ENCODE measurements at regions not wholly inside any gene's neighbourhood (a gene's known extent, or its start where the extent isn't known, plus 50 kb on each side); places are given as distances from the start of the nearest gene placed in this dataset.

GRCh38 chr1:193346085-193346484 lies 159.7 kb upstream of the B3GALT2 start:
- H3K4me3 ChIP-seq = no peak overlapping the region
- H3K36me3 ChIP-seq (replicated peaks) = no peaks in the 10 kb centered on the region
- no peaks in the 10 kb centered on the region for H3K4me1 ChIP-seq
- DNase-seq (ENCODE audit: low spot score in 2 of 2) = no peak
- in situ Hi-C loops (cut with MboI; ENCODE audit: low sequenced_read_pairs) = no loop called here
- no peaks in the 10 kb centered on the region; the same call in 1 of the 2 replicates for H3K27me3 ChIP-seq (ENCODE audit: low read depth)
- H3K9me3 ChIP-seq = no peaks in the 10 kb centered on the region

- in situ Hi-C loops (cut with MboI; ENCODE audit: low sequenced_read_pairs) = no loop called here
- no peak for DNase-seq (ENCODE audit: low spot score in 2 of 2)
- H3K4me1 ChIP-seq = no peaks in the 10 kb centered on the region
- H3K27me3 ChIP-seq (ENCODE audit: low read depth) = no peaks in the 10 kb centered on the region
- H3K36me3 ChIP-seq (replicated peaks) = no peaks in the 10 kb centered on the region
- H3K4me3 ChIP-seq = no peak overlapping the region
- H3K9me3 ChIP-seq = no peaks in the 10 kb centered on the region
These were observed 156.4 kb upstream of the B3GALT2 start for GRCh38 chr1:193342811-193343210.

DNA sequence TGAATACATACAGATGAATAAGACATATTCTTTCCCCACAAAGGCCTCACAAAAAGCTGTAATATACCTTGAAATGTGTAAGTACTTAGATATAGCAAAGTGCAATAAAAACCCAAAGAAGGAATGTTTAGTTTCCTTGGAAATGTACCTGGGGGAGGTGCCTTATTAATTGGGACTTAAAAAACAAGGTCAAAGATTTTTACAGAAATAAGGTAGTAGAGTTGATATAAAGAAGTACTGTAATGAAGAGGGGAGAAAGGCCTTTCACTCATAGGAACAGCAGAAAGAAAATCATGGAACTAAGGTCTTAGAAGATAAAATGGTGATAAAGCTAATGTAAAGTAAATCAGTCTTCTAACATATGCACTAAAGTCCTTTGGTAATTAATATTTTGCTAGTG lies 153.9 kb upstream of the B3GALT2 start:
- Histone ChIP-seq H3K4me3 (no peak overlapping the region), H3K36me3 (replicated peaks) (no peaks in the 10 kb centered on the region), H3K27me3 (ENCODE audit: low read depth) (no peaks in the 10 kb centered on the region), H3K4me1 (no peaks in the 10 kb centered on the region), H3K9me3 (no peaks in the 10 kb centered on the region)
- no peak for DNase-seq (ENCODE audit: low spot score in 2 of 2)
- in situ Hi-C loops (cut with MboI; ENCODE audit: low sequenced_read_pairs) = no loop called here

- in situ Hi-C loops (cut with MboI; ENCODE audit: low sequenced_read_pairs) = no loop called here
- no peaks in the 10 kb centered on the region for H3K36me3 ChIP-seq (replicated peaks)
- no peaks in the 10 kb centered on the region for H3K9me3 ChIP-seq
- H3K4me3 ChIP-seq = no peak overlapping the region
- H3K4me1 ChIP-seq = no peaks in the 10 kb centered on the region
- H3K27me3 ChIP-seq (ENCODE audit: low read depth) = no peaks in the 10 kb centered on the region
- no peak for DNase-seq (ENCODE audit: low spot score in 2 of 2)
These were observed 153.0 kb upstream of the B3GALT2 start for GRCh38 chr1:193339401-193339800.

DNA sequence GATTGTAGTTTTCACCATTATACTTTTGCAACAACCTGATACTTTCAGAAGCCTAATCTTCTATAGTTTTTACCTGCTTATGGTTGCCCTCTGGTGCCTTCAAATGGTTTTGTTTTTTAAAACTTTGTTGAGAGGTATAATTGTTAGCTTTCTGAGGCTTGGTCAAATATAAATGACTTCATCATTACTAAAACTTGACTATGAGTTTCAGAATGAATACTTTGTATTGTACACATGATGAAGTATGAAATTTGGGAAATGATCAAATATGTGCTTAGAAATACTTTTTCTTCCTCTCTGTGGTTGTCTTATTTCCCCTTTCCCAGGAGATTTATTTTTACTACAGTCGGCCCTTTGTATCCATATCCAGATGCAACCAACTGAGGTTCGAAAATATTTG lies 151.8 kb upstream of the B3GALT2 start:
- in situ Hi-C loops (cut with MboI; ENCODE audit: low sequenced_read_pairs) = no loop called here
- DNase-seq (ENCODE audit: low spot score in 2 of 2) = no peak
- Histone ChIP-seq H3K27me3 (ENCODE audit: low read depth) (no peaks in the 10 kb centered on the region), H3K4me3 (no peak overlapping the region), H3K9me3 (no peaks in the 10 kb centered on the region), H3K36me3 (replicated peaks) (no peaks in the 10 kb centered on the region), H3K4me1 (no peaks in the 10 kb centered on the region)

DNA sequence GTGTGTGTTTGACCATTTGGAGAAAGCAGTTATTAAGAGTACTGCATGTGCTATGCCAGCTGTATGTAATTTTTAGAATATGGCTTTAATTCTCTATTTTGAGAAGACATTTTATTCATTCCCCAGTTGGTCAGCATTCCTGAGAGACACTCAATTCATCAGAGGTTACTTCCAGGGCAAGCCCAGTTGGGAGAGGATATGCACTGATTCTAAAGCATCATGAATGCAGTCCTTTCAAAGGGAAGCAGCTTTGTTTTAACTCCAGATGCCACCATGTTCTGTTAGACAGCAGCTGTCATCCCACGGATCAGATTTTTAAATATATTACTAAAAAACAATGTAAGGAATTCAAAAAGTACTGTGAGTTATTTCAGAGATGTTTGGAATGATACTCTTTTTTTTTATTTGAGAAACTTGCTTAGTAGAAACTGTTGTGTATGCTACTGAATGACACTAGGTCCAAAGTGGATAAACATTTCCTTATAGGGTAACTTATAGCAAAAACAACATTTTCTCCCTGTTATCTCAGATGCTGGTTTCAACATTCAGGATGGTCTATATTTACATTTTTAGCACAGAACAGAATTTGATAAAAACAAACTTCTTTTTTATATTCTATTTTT lies 149.5 kb upstream of the B3GALT2 start:
- DNase-seq (ENCODE audit: low spot score in 2 of 2) = no peak
- in situ Hi-C loops (cut with MboI; ENCODE audit: low sequenced_read_pairs) = no loop called here
- no peaks in the 10 kb centered on the region for H3K27me3 ChIP-seq (ENCODE audit: low read depth)
- H3K36me3 ChIP-seq (replicated peaks) = no peaks in the 10 kb centered on the region
- no peaks in the 10 kb centered on the region for H3K9me3 ChIP-seq
- H3K4me3 ChIP-seq = no peak overlapping the region
- no peaks in the 10 kb centered on the region for H3K4me1 ChIP-seq

DNA sequence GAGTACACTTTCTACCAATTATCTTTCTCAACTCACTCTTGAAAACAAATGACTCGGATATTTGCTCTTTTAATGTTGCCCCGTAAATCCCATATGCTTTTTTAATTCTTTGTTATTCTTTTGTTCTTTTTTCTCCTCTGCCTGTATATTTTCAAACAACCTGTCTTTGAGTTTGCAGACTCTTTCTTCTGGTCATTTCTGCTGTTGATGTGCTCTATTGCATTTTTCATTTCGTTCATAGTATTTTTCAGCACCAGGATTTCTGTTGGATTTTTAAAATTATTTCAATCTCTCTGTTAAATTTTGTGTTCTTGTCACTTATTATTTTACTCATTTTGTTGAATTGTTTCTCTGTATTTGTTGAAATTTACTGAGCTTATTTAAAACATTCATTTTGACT lies 146.8 kb upstream of the B3GALT2 start:
- no peaks in the 10 kb centered on the region for H3K4me1 ChIP-seq
- no peaks in the 10 kb centered on the region for H3K27me3 ChIP-seq (ENCODE audit: low read depth)
- no peaks in the 10 kb centered on the region for H3K9me3 ChIP-seq
- no peak overlapping the region for H3K4me3 ChIP-seq
- in situ Hi-C loops (cut with MboI; ENCODE audit: low sequenced_read_pairs) = no loop called here
- no peak for DNase-seq (ENCODE audit: low spot score in 2 of 2)
- H3K36me3 ChIP-seq (replicated peaks) = no peaks in the 10 kb centered on the region

- in situ Hi-C loops (cut with MboI; ENCODE audit: low sequenced_read_pairs) = no loop called here
- H3K4me3 ChIP-seq = no peak overlapping the region
- no peak for DNase-seq (ENCODE audit: low spot score in 2 of 2)
- H3K27me3 ChIP-seq (ENCODE audit: low read depth) = no peaks in the 10 kb centered on the region
- no peaks in the 10 kb centered on the region for H3K36me3 ChIP-seq (replicated peaks)
- H3K9me3 ChIP-seq = no peaks in the 10 kb centered on the region
- H3K4me1 ChIP-seq = no peaks in the 10 kb centered on the region
These were observed 139.9 kb upstream of the B3GALT2 start for GRCh38 chr1:193326296-193326695.

- H3K4me3 ChIP-seq = no peak overlapping the region
- no peaks in the 10 kb centered on the region for H3K27me3 ChIP-seq (ENCODE audit: low read depth)
- in situ Hi-C loops (cut with MboI; ENCODE audit: low sequenced_read_pairs) = no loop called here
- H3K4me1 ChIP-seq = no peaks in the 10 kb centered on the region
- no peak for DNase-seq (ENCODE audit: low spot score in 2 of 2)
- H3K36me3 ChIP-seq (replicated peaks) = no peaks in the 10 kb centered on the region
- H3K9me3 ChIP-seq = no peaks in the 10 kb centered on the region
These were observed 139.4 kb upstream of the B3GALT2 start for GRCh38 chr1:193325771-193326170.

GRCh38 chr1:193325042-193325441 lies 138.6 kb upstream of the B3GALT2 start:
- in situ Hi-C loops (cut with MboI; ENCODE audit: low sequenced_read_pairs) = no loop called here
- Histone ChIP-seq H3K4me1 (no peaks in the 10 kb centered on the region), H3K9me3 (no peaks in the 10 kb centered on the region), H3K27me3 (ENCODE audit: low read depth) (no peaks in the 10 kb centered on the region), H3K4me3 (no peak overlapping the region), H3K36me3 (replicated peaks) (no peaks in the 10 kb centered on the region)
- no peak for DNase-seq (ENCODE audit: low spot score in 2 of 2)

DNA sequence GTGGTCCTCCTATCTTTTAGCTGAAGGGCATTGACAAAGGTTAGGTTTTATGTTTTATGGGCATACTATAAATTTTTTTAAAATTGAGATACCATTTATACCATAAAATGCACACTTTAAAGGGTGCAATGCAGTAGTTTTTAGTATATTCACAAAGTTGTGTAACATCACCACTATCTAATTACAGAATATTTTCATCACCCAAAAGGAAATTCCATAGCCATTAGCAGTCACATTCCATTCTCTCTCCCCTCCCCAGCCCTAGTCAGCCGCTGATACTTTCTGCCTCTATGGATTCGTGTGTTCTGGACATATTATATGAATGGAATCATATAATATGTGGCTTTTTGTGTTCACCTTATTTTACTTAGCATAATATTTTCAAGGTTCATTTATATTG lies 135.8 kb upstream of the B3GALT2 start:
- in situ Hi-C loops (cut with MboI; ENCODE audit: low sequenced_read_pairs) = no loop called here
- H3K4me3 ChIP-seq = no peak overlapping the region
- no peaks in the 10 kb centered on the region for H3K36me3 ChIP-seq (replicated peaks)
- no peaks in the 10 kb centered on the region for H3K4me1 ChIP-seq
- H3K27me3 ChIP-seq (ENCODE audit: low read depth) = no peaks in the 10 kb centered on the region
- DNase-seq (ENCODE audit: low spot score in 2 of 2) = no peak
- H3K9me3 ChIP-seq = no peaks in the 10 kb centered on the region

- Histone ChIP-seq H3K36me3 (replicated peaks) (no peaks in the 10 kb centered on the region), H3K9me3 (no peaks in the 10 kb centered on the region), H3K27me3 (ENCODE audit: low read depth) (no peaks in the 10 kb centered on the region), H3K4me1 (no peaks in the 10 kb centered on the region), H3K4me3 (no peak overlapping the region)
- no peak for DNase-seq (ENCODE audit: low spot score in 2 of 2)
- in situ Hi-C loops (cut with MboI; ENCODE audit: low sequenced_read_pairs) = no loop called here
These were observed 134.9 kb upstream of the B3GALT2 start for GRCh38 chr1:193321242-193321840.

DNA sequence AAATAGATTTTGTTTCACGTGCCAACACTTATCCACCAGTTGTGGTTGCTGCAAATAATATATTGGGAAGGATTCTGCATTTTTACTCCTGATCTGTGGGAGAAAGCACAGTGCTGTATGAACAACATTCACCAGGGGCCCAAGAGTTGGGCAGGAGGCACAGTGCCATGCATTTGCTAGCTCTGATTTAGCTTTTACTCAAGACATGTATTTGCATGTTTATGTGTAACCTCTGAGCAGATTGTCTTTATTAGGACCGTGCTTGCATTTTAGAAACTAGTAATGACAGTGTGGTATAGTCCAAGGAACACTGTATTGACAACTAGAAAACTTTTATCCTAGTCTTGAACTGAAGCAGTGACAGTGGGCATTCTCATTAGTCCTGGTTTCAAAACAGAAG lies 133.9 kb upstream of the B3GALT2 start:
- DNase-seq (ENCODE audit: low spot score in 2 of 2) = no peak

GRCh38 chr1:193318347-193318746 lies 131.9 kb upstream of the B3GALT2 start:
- Histone ChIP-seq H3K36me3 (replicated peaks) (no peaks in the 10 kb centered on the region), H3K4me3 (no peak overlapping the region), H3K9me3 (no peaks in the 10 kb centered on the region), H3K27me3 (ENCODE audit: low read depth) (no peaks in the 10 kb centered on the region), H3K4me1 (no peaks in the 10 kb centered on the region)
- in situ Hi-C loops (cut with MboI; ENCODE audit: low sequenced_read_pairs) = no loop called here
- no peak for DNase-seq (ENCODE audit: low spot score in 2 of 2)

More for the DNA sequence above, 133.9 kb upstream of the B3GALT2 start:
- no peaks in the 10 kb centered on the region for H3K9me3 ChIP-seq
- no peaks in the 10 kb centered on the region for H3K4me1 ChIP-seq
- in situ Hi-C loops (cut with MboI; ENCODE audit: low sequenced_read_pairs) = no loop called here
- no peaks in the 10 kb centered on the region for H3K36me3 ChIP-seq (replicated peaks)
- H3K4me3 ChIP-seq = no peak overlapping the region
- no peaks in the 10 kb centered on the region for H3K27me3 ChIP-seq (ENCODE audit: low read depth)
